IPS DF 4.7 (cell line): ENCODE measurements at regions not wholly inside any gene's neighbourhood (a gene's known extent, or its start where the extent isn't known, plus 50 kb on each side); places are given as distances from the start of the nearest gene placed in this dataset.

Experiments
- DNase-seq: peaks from one replicate; pipeline ENCODE4 v3.0.0-alpha.2; 2013; ENCODE audit warnings: low spot score; ENCODE audit errors: extremely low read depth

DNA sequence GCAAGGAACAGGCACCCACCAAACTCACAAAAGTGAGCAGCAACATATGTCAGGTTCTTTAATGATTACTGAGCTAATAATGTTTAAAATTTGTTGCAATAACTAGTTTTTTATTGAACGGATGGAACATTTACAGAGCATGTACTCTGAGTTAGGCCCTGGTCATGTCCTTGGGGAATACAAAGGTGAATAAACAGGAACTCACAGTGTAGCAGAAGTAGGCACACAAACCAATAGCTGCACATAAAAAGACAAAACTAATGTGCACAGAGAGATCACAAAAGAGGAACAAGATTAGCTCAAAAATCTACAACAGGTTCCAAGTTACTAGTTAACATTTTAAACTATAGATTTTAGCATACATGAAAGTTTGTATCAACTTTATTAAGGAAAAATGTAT is 505.3 kb upstream of the PPP2R3A start:
- DNase-seq, result no peak

- no peak for DNase-seq
Observed at GRCh38 chr3:135471911-135472310, 493.6 kb upstream of the PPP2R3A start.

- no peak for DNase-seq
Observed at GRCh38 chr3:135473449-135473848, 492.1 kb upstream of the PPP2R3A start.

- no peak for DNase-seq
Observed at GRCh38 chr3:135487261-135487660, 478.3 kb upstream of the PPP2R3A start.

GRCh38 chr3:135490219-135490915 is 475.2 kb upstream of the PPP2R3A start:
- DNase-seq, result no peak

- DNase-seq, result no peak
Observed at GRCh38 chr3:135491491-135492205, 473.9 kb upstream of the PPP2R3A start.

- DNase-seq, result no peak
Observed at GRCh38 chr3:135495891-135496290, 469.6 kb upstream of the PPP2R3A start.

- DNase-seq, result no peak
Observed at GRCh38 chr3:135497979-135498378, 467.5 kb upstream of the PPP2R3A start.

DNA sequence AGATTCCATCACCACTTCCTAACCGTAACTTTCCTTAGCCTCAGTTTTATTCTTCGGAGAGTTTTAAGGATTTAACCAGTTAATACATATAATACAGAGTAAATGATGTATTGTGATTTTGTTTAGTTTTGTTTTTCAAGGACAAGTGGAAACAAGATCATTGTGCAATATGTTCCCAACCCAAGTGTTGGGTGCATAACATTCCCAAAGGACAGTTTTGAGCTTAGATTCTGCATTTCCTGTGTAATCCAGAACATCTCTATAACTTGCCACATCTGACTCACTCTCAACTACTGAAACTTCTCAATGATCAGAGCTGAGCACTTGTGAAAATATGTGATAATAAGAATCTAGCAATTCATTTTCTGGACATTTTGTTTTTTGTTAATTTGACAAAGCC is 466.1 kb upstream of the PPP2R3A start:
- DNase-seq, result no peak

- no peak for DNase-seq
Observed at GRCh38 chr3:135500034-135500433, 465.5 kb upstream of the PPP2R3A start.

DNA sequence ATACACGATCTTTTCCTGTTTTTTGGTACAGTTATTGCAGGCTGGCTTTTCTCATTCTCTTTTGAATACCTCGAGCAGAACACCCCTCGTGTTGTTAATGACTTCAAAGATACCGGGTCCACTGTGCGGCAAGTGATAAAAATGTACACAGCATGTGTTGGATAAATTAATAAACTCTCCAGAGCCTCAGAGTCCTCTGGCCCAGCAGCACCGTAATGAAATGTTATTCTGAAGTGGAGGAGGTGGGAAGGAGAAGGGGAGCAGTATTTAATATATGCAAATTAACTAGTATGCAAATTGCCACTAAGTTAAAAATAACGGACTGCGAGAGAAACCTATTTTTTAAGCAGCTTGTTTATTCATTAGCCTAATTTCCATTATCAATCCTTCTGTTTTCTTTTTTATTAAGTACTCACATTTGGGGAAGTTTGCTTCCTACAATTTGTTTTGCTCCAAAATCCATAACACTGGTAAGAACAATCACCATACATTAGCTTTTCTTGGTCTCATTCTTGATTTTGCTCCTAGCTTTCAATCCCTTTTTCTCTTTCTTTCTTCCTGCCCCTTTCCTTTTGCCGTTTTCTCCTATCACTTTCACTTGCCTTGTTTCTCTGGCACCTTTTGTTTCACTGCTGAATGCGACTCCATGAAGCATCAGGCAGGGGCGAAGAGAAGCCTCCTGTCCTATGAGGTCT is 462.3 kb upstream of the PPP2R3A start:
- no peak for DNase-seq

- peak; percentile 58 for DNase-seq
Observed at GRCh38 chr3:135503760-135504686, 461.5 kb upstream of the PPP2R3A start.

GRCh38 chr3:135513106-135514059 is 452.1 kb upstream of the PPP2R3A start:
- no peak for DNase-seq

DNA sequence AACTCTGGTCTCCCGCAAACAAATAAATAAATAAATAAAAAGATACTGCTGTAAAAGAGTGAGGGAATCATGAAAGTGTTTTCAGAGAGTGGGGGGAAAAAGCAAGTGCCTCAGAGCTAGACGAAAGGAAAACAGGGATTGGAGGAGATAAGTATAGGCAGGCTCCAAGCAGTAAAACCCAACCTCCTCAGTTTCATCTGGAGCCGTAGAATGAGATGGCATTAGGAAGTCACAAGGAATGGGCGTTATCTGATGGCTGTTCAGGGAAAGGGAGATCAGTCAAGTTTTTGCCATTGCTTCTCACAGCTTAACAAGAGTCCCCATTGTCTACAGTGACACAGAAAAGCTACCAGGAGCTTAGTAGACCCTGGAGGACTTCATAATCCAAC is 451.5 kb upstream of the PPP2R3A start:
- no peak for DNase-seq

DNA sequence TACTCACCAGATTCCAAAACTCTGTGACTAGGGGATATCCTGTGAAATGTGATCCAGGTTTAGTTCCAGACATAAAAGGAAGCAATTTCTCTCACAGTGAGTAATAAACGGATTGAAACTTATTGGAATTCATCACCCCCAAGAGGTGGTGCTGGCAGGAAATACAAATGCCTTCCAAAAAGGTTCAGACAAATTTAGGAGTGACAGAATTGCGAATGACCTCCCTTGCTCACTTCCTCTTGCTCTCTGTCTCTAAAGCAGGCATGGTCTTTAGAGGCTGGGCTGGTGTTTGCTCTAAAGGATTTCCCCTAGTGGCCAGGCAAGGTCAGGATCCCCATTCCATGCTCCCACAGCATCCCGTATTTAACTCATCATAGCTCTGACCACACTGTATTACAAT is 449.4 kb upstream of the PPP2R3A start:
- DNase-seq, result peak; percentile 64

DNA sequence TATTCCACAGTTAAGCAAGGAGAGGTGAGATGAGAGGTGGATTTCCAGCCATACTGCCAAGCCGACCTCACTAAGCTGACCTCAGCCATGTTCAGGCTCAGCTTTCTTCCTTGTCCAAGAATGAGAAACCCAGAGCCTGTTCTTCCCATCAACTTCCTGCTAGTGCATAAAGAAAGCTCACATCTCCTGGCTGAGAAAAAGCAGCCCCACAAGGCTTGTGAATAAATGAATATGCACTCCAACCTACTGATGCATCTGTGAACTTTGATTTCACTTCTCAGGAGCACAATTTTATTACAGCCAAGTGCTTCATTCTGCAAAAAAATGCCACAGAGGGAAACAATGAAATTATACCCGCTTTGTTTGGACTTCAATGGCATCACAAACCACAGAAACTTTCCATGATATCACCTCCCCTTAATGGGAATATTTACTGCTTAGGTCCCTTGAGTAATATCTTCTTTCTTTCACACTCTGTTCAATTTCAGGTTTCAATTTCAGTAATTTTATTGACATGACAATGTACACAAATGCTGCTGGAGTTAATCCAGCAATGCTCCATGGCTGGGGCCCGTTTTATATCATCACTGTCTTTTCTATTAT is 437.0 kb upstream of the PPP2R3A start:
- no peak for DNase-seq

DNA sequence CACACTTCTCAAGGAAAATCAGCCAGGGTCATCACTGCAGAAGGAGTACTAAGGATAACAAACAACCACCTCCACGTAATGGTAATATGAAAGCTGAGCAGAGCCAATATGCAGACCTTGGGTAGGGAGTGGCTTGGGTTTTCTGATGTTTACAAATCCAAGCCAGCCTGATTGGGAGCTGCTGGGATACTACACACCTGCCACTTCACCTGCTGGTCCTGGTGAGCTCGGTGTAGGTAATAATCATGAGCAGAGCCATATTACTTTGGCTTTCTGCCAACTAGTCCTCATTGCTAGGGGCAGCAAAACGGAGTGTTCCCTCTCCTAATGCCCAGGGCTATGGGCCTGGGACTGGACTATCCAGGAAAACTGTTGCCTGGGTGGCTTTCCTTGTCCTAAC is 433.5 kb upstream of the PPP2R3A start:
- DNase-seq, result no peak

- no peak for DNase-seq
Observed at GRCh38 chr3:135538123-135538522, 427.4 kb upstream of the PPP2R3A start.

GRCh38 chr3:135539351-135539750 is 426.2 kb upstream of the PPP2R3A start:
- DNase-seq, result no peak

DNA sequence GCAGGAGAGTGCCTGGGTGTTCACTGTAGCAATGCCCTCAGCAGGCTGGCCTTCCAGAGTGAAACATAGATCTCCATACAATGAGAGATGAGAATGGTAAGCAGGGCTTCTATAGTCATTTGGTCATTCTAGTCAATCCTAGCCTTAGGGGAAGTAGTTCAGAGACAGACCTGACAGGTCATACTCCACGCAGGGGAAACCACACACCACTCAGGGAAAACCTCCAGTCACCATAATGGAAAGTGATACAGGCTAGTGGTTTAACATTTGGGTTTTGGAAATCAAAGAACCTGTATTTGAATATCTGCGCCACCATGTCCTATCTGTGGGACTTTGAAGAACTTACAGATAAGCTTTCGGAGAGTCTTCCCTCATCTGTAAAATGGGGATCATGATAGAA is 425.7 kb upstream of the PPP2R3A start:
- no peak for DNase-seq
